Liver (tissue), 8 donors: ENCODE measurements at regions not wholly inside any gene's neighbourhood (a gene's known extent, or its start where the extent isn't known, plus 50 kb on each side); places are given as distances from the start of the nearest gene placed in this dataset.

Source experiments
- DNase-seq: peaks from one replicate; pipeline ENCODE4 v3.0.0-alpha.2; 2017; ENCODE audit warnings: low spot score
- H3K27ac ChIP-seq, 2 donors: one replicate each; pipeline ENCODE4 v1.7.0; 2013; ENCODE audit warnings: inconsistent platforms in 2 of 2, low read length in 2 of 2, control low read depth in 1 of 2, low read depth in 1 of 2, mild to moderate bottlenecking in 1 of 2
- H3K27me3 ChIP-seq, 4 donors: one replicate each; pipeline versions ENCODE4 v1.6.1 to v1.7.0; 2013; ENCODE audit warnings: low read length in 3 of 4, inconsistent platforms in 1 of 4, mild to moderate bottlenecking in 1 of 4, moderate library complexity in 1 of 4; ENCODE audit not compliant: control insufficient read depth in 4 of 4, insufficient read depth in 4 of 4
- H3K36me3 ChIP-seq, 4 donors: one replicate each; pipeline versions ENCODE4 v1.6.1 to v1.7.0; 2013; ENCODE audit warnings: low read length in 3 of 4, mild to moderate bottlenecking in 3 of 4, low read depth in 1 of 4, moderate library complexity in 1 of 4; ENCODE audit not compliant: control insufficient read depth in 4 of 4, insufficient read depth in 3 of 4
- H3K4me1 ChIP-seq, 4 donors: one replicate each; pipeline versions ENCODE4 v1.6.1 to v1.7.0; 2013; ENCODE audit warnings: low read length in 3 of 4, mild to moderate bottlenecking in 3 of 4, moderate library complexity in 1 of 4; ENCODE audit not compliant: control insufficient read depth in 4 of 4, insufficient read depth in 4 of 4
- H3K4me3 ChIP-seq, 3 donors: one replicate each; pipeline versions ENCODE4 v1.6.1 to v1.7.0; 2013; ENCODE audit warnings: low read length in 3 of 3, control low read depth in 1 of 3, low read depth in 1 of 3, mild to moderate bottlenecking in 1 of 3
- H3K9ac ChIP-seq, 2 donors: one replicate each; pipeline ENCODE4 v1.7.0; 2013; ENCODE audit warnings: low read length in 2 of 2, mild to moderate bottlenecking in 2 of 2, moderate library complexity in 2 of 2, control low read depth in 1 of 2, low read depth in 1 of 2
- H3K9me3 ChIP-seq, 4 donors: one replicate each; pipeline versions ENCODE4 v1.6.1 to v1.7.0; 2013; ENCODE audit warnings: low read length in 3 of 4; ENCODE audit not compliant: control insufficient read depth in 4 of 4
- EGR1 ChIP-seq, 2 donors: IDR thresholded peaks; 2 replicates each; pipeline ENCODE4 v1.6.1; 2016 to 2018; ENCODE audit warnings: antibody characterized with exemption in 2 of 2, low read depth in 2 of 2
- FOXA1 ChIP-seq: IDR thresholded peaks from 2 replicates; pipeline ENCODE4 v1.6.1; 2016; ENCODE audit warnings: antibody characterized with exemption
- GABPA ChIP-seq, 2 donors: IDR thresholded peaks in 1 of 2; conservative IDR thresholded peaks in 1 of 2; 2 replicates each; pipeline ENCODE4 v1.6.1; 2016; ENCODE audit warnings: antibody characterized with exemption in 2 of 2, mild to moderate bottlenecking in 1 of 2, moderate library complexity in 1 of 2
- HNF4A ChIP-seq, 2 donors: conservative IDR thresholded peaks; 2 replicates each; pipeline ENCODE4 v1.6.1; 2016; ENCODE audit warnings: antibody characterized with exemption in 2 of 2, mild to moderate bottlenecking in 2 of 2
- HNF4G ChIP-seq: IDR thresholded peaks from 2 replicates; pipeline ENCODE4 v1.6.1; 2016; ENCODE audit warnings: antibody characterized with exemption
- RAD21 ChIP-seq, 2 donors: IDR thresholded peaks; 2 replicates each; pipeline ENCODE4 v1.6.1; 2016; ENCODE audit warnings: antibody characterized with exemption in 2 of 2, mild to moderate bottlenecking in 2 of 2
- REST ChIP-seq: IDR thresholded peaks from 2 replicates; pipeline ENCODE4 v1.6.1; 2016; ENCODE audit warnings: antibody characterized with exemption, mild to moderate bottlenecking
- SP1 ChIP-seq: IDR thresholded peaks from 2 replicates; pipeline ENCODE4 v1.6.1; 2018; ENCODE audit warnings: antibody characterized with exemption, mild to moderate bottlenecking
- TAF1 ChIP-seq: conservative IDR thresholded peaks from 2 replicates; pipeline ENCODE4 v1.6.1; 2016; ENCODE audit warnings: antibody characterized with exemption, mild to moderate bottlenecking
- YY1 ChIP-seq: IDR thresholded peaks from 2 replicates; pipeline ENCODE4 v1.6.1; 2016; ENCODE audit warnings: antibody characterized with exemption, mild to moderate bottlenecking
- ZBTB33 ChIP-seq: IDR thresholded peaks from 2 replicates; pipeline ENCODE4 v1.6.1; 2016; ENCODE audit warnings: antibody characterized with exemption
- WGBS: extraction: QIAGEN DNeasy Blood & Tissue Kit; methylation state at CpG from one replicate; pipeline ENCODE4 v1.1.7; 2013; 5-methylcytosine and 5-hydroxymethylcytosine counted together
- TF ChIP-seq, protein P1 (sequence below): fragments of 150-350 bp; IDR thresholded peaks from 2 replicates; pipeline ENCODE4 v1.5.1; 2017; ENCODE audit warnings: improper control_type of control experiment, low read depth, low read length; ENCODE audit not compliant: missing input control
- donor health status: healthy.
- donor health status: healthy.
- donor health status: healthy.
- donor health status: healthy.
- donor health status: healthy.

DNA sequence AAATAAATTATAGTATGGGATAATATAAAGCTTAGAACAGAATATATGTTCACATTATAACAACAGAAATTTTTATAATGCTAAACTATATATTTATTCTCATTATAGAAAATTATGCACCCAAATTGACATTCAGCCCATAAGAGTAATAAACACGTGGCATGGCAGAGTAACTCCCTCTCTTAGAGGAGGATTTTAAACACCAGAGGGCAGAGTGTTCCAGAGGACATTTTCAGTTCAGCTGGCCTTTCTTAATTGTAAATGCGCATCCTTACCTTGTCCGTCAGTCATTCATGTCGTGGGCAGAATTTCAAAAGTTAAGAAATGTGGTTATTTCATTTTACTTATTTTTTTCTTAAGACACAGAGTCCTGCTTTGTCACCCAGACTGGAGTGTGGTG, 147.1 kb downstream of the TANC2 start:
- no peak overlapping the region for H3K27ac ChIP-seq
- no peaks in the 10 kb centered on the region for H3K36me3 ChIP-seq
- H3K27me3 ChIP-seq: no peaks in the 10 kb centered on the region
- H3K9me3 ChIP-seq: no peaks in the 10 kb centered on the region
- no peak for DNase-seq
- no peak overlapping the region for H3K4me3 ChIP-seq
- H3K4me1 ChIP-seq: no peaks in the 10 kb centered on the region
- H3K9ac ChIP-seq: no peak overlapping the region
- 77% methylated on average over 4 of the region's 4 CpGs for WGBS
- TF ChIP-seq GABPA (IDR thresholded peaks at IDR 0.05 in 1 of 2, conservative IDR thresholded peaks at IDR 0.05 in 1 of 2) (no peak), RAD21 (IDR thresholded peaks at IDR 0.05) (peak in 1 of 2 donors; percentile 22)

GRCh38 chr17:63116228-63116627, 150.2 kb downstream of the TANC2 start:
- Histone ChIP-seq H3K36me3 (no peaks in the 10 kb centered on the region), H3K4me1 (no peaks in the 10 kb centered on the region), H3K27me3 (no peaks in the 10 kb centered on the region), H3K27ac (no peak overlapping the region), H3K4me3 (no peak overlapping the region), H3K9me3 (no peaks in the 10 kb centered on the region), H3K9ac (no peak overlapping the region)
- no peak for DNase-seq
- TF ChIP-seq SP1: no peak
- TF ChIP-seq YY1: no peak
- no peak for TF ChIP-seq HNF4G
- TF ChIP-seq, protein P1, sequence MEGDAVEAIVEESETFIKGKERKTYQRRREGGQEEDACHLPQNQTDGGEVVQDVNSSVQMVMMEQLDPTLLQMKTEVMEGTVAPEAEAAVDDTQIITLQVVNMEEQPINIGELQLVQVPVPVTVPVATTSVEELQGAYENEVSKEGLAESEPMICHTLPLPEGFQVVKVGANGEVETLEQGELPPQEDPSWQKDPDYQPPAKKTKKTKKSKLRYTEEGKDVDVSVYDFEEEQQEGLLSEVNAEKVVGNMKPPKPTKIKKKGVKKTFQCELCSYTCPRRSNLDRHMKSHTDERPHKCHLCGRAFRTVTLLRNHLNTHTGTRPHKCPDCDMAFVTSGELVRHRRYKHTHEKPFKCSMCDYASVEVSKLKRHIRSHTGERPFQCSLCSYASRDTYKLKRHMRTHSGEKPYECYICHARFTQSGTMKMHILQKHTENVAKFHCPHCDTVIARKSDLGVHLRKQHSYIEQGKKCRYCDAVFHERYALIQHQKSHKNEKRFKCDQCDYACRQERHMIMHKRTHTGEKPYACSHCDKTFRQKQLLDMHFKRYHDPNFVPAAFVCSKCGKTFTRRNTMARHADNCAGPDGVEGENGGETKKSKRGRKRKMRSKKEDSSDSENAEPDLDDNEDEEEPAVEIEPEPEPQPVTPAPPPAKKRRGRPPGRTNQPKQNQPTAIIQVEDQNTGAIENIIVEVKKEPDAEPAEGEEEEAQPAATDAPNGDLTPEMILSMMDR: no peak
- no peak for TF ChIP-seq EGR1 (IDR thresholded peaks at IDR 0.05; ENCODE audit: low read depth in 2 of 2)
- TF ChIP-seq FOXA1: no peak
- TF ChIP-seq RAD21 (IDR thresholded peaks at IDR 0.05): no peak
- TF ChIP-seq REST: no peak
- no peak for TF ChIP-seq HNF4A (conservative IDR thresholded peaks at IDR 0.05)
- TF ChIP-seq TAF1: no peak
- 68% methylated on average over 4 of the region's 4 CpGs for WGBS

DNA sequence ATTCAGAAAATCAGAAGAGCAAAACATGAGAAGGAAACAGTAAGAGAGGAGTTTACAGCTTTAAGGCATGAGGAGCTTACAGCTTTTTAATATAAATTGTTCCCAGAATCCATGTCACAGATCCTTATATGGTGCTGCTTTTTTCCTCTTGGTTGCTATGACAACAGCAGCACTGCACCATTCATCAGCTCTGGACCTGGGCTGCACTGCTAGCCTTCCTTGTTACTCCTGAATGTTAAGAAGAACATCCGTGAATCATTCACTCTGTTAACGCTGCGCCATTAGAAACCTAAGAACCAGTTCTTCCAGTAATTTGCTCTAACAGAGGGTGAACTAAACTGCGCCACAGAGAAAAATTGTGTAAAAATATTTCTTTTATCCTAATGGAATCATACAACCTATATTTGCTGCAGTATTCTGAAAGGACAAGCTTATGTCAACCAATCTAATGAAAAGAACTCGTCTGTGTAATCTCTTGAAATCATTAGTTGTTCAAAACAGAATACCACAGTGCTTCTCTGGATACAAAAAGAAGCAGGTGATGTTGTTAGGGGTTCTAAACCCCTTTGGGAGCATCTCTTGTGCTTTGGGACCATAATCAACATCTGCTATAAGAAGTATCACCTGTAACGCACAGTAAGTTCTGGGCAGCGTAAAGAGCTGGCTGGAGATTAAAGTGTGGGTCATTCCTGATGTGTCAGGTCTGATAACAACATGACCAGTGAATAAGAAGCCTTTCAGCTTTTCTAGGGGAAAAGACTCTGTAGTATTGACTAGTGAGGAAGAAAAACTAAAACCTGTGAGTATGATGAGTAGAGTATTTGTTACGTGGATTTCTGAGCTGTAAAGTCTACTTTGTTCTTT, 151.2 kb downstream of the TANC2 start:
- 94% methylated on average over 8 of the region's 8 CpGs for WGBS
- no peak overlapping the region for H3K4me3 ChIP-seq
- H3K36me3 ChIP-seq: no peaks in the 10 kb centered on the region
- no peaks in the 10 kb centered on the region for H3K9me3 ChIP-seq
- no peaks in the 10 kb centered on the region for H3K4me1 ChIP-seq
- no peaks in the 10 kb centered on the region for H3K27me3 ChIP-seq
- H3K27ac ChIP-seq: no peak overlapping the region
- no peak for TF ChIP-seq HNF4G
- TF ChIP-seq REST: no peak
- no peak for TF ChIP-seq ZBTB33
- no peak overlapping the region for H3K9ac ChIP-seq
- no peak for DNase-seq
